Keratinocyte (primary cell): ENCODE measurements at regions not wholly inside any gene's neighbourhood (a gene's known extent, or its start where the extent isn't known, plus 50 kb on each side); places are given as distances from the start of the nearest gene placed in this dataset.

Experiments
- CTCF ChIP-seq, 3 experiments: IDR thresholded peaks in 1 of 3; conservative IDR thresholded peaks in 1 of 3; optimal IDR thresholded peaks in 1 of 3; 2 replicates in 2 of 3; 3 replicates in 1 of 3; pipeline versions ENCODE3 to v1.5.1; 2011; ENCODE audit warnings: low read length in 3 of 3, mild to moderate bottlenecking in 3 of 3, moderate library complexity in 2 of 3, control low read depth in 1 of 3, inconsistent platforms in 1 of 3; ENCODE audit not compliant: insufficient read depth in 2 of 3; ENCODE audit errors: extremely low read depth in 1 of 3
- EZH2 ChIP-seq: IDR thresholded peaks from one replicate; pipeline ENCODE4 v1.6.1; 2012; ENCODE audit warnings: inconsistent platforms, mild to moderate bottlenecking, low read length, moderate library complexity

- TF ChIP-seq CTCF (optimal IDR thresholded peaks at IDR 0.05 in 1 of 3, IDR thresholded peaks at IDR 0.05 in 1 of 3, conservative IDR thresholded peaks at IDR 0.05 in 1 of 3; ENCODE audit: extremely low read depth in 1 of 3, insufficient read depth in 2 of 3, low read length in 3 of 3) (no peak), EZH2 (no peak)
Observed at GRCh38 chr1:68963353-68963752, 466.5 kb upstream of the DEPDC1 start.
